Keratinocyte (primary cell): ENCODE measurements at regions not wholly inside any gene's neighbourhood (a gene's known extent, or its start where the extent isn't known, plus 50 kb on each side); places are given as distances from the start of the nearest gene placed in this dataset.

Experiments used
- DNase-seq: peaks from one replicate; pipeline ENCODE4 v3.0.0-alpha.2; 2011; ENCODE audit warnings: low read depth, missing footprints, low spot score
- FAIRE-seq: peaks from 2 replicates; lab custom pipeline; 2011; peaks lifted over from hg19 to GRCh38; lab: Jason Lieb, UNC
- H2AFZ ChIP-seq: 2 replicates; pipeline ENCODE4 v1.6.0; 2012; ENCODE audit warnings: low read length, control low read depth, inconsistent platforms; ENCODE audit not compliant: control insufficient read depth
- H3K27ac ChIP-seq: 2 replicates; pipeline ENCODE4 v1.5.1; 2011; ENCODE audit warnings: low read length; ENCODE audit not compliant: control insufficient read depth, insufficient read depth
- H3K27me3 ChIP-seq: 3 replicates; pipeline ENCODE4 v1.6.0; 2011; ENCODE audit warnings: low read length; ENCODE audit not compliant: control insufficient read depth, insufficient read depth; ENCODE audit errors: extremely low read depth
- H3K36me3 ChIP-seq, 2 experiments: 2 replicates in 1 of 2; 3 replicates in 1 of 2; pipeline ENCODE4 v1.5.1; 2011; ENCODE audit warnings: low read length in 2 of 2, mild to moderate bottlenecking in 1 of 2; ENCODE audit not compliant: control insufficient read depth in 2 of 2, insufficient read depth in 2 of 2; ENCODE audit errors: extremely low read depth in 1 of 2
- H3K4me1 ChIP-seq: 3 replicates; pipeline ENCODE4 v1.5.1; 2011; ENCODE audit warnings: low read length; ENCODE audit not compliant: control insufficient read depth, insufficient read depth; ENCODE audit errors: extremely low read depth
- H3K4me2 ChIP-seq: 3 replicates; pipeline ENCODE4 v1.6.0; 2011; ENCODE audit warnings: low read depth, low read length; ENCODE audit not compliant: control insufficient read depth, insufficient read depth; ENCODE audit errors: extremely low read depth
- H3K4me3 ChIP-seq, 3 experiments: fragments of 200-600 bp in 1 of 3; sonication (generic) in 1 of 3; 2 replicates in 2 of 3; 3 replicates in 1 of 3; pipeline ENCODE4 v1.5.1; 2011 to 2016; ENCODE audit warnings: low read length in 3 of 3, mild to moderate bottlenecking in 3 of 3, control low read depth in 2 of 3, inconsistent platforms in 1 of 3, low read depth in 1 of 3, mixed read lengths in 1 of 3, mixed run types in 1 of 3, moderate library complexity in 1 of 3; ENCODE audit not compliant: control insufficient read depth in 2 of 3, insufficient read depth in 2 of 3; ENCODE audit errors: extremely low read depth in 1 of 3
- H3K79me2 ChIP-seq: 2 replicates; pipeline ENCODE4 v1.6.0; 2012; ENCODE audit warnings: low read length; ENCODE audit not compliant: control insufficient read depth, insufficient read depth
- H3K9ac ChIP-seq: 3 replicates; pipeline ENCODE4 v1.6.0; 2011; ENCODE audit warnings: low read length; ENCODE audit not compliant: control insufficient read depth, insufficient read depth; ENCODE audit errors: extremely low read depth
- H3K9me1 ChIP-seq: 3 replicates; pipeline ENCODE4 v1.6.0; 2011; ENCODE audit warnings: low read length; ENCODE audit not compliant: control insufficient read depth, insufficient read depth; ENCODE audit errors: extremely low read depth
- H3K9me3 ChIP-seq: 2 replicates; pipeline ENCODE4 v1.5.1; 2012; ENCODE audit warnings: low read depth, low read length; ENCODE audit not compliant: control insufficient read depth
- H4K20me1 ChIP-seq: 3 replicates; pipeline ENCODE4 v1.6.0; 2011; ENCODE audit warnings: low read length; ENCODE audit not compliant: control insufficient read depth, insufficient read depth; ENCODE audit errors: extremely low read depth
- CTCF ChIP-seq, 3 experiments: IDR thresholded peaks in 1 of 3; conservative IDR thresholded peaks in 1 of 3; optimal IDR thresholded peaks in 1 of 3; 2 replicates in 2 of 3; 3 replicates in 1 of 3; pipeline versions ENCODE3 to v1.5.1; 2011; ENCODE audit warnings: low read length in 3 of 3, mild to moderate bottlenecking in 3 of 3, moderate library complexity in 2 of 3, control low read depth in 1 of 3, inconsistent platforms in 1 of 3; ENCODE audit not compliant: insufficient read depth in 2 of 3; ENCODE audit errors: extremely low read depth in 1 of 3
- EZH2 ChIP-seq: IDR thresholded peaks from one replicate; pipeline ENCODE4 v1.6.1; 2012; ENCODE audit warnings: inconsistent platforms, mild to moderate bottlenecking, low read length, moderate library complexity
- dilution Hi-C: fragments of 300-500 bp; cut with MboI; formaldehyde crosslinking; loops from one replicate; pipeline ENCODE4 v1.7.0; 2020; ENCODE audit warnings: low sequenced_read_pairs; ENCODE audit not compliant: extremely low pct_ligation_motif_present

- Histone ChIP-seq H3K4me2 (no peak overlapping the region), H3K9me1 (no peaks in the 10 kb centered on the region), H3K27me3 (peaks cover 7% of the 10 kb centered on the region), H4K20me1 (no peaks in the 10 kb centered on the region), H3K4me3 (no peak overlapping the region), H3K36me3 (no peaks in the 10 kb centered on the region), H3K4me1 (peaks cover 6% of the 10 kb centered on the region), H3K9me3 (no peaks in the 10 kb centered on the region), H3K9ac (no peak overlapping the region), H3K27ac (no peak overlapping the region), H3K79me2 (no peaks in the 10 kb centered on the region), H2AFZ (no peak overlapping the region)
- dilution Hi-C loops = no loop called here
- TF ChIP-seq EZH2 (no peak), CTCF (optimal IDR thresholded peaks at IDR 0.05 in 1 of 3, IDR thresholded peaks at IDR 0.05 in 1 of 3, conservative IDR thresholded peaks at IDR 0.05 in 1 of 3; ENCODE audit: extremely low read depth in 1 of 3, insufficient read depth in 2 of 3, low read length in 3 of 3) (no peak)
- FAIRE-seq (no peak), DNase-seq (no peak)
Observed at GRCh38 chr12:3973269-3973884, 100.2 kb upstream of the PARP11 start.

GRCh38 chr12:3972576-3972975, 99.4 kb upstream of the PARP11 start:
- H3K4me2 ChIP-seq = no peak overlapping the region
- peaks cover 7% of the 10 kb centered on the region for H3K27me3 ChIP-seq
- DNase-seq (no peak), FAIRE-seq (no peak)
- no peaks in the 10 kb centered on the region for H3K9me3 ChIP-seq
- no peaks in the 10 kb centered on the region for H3K36me3 ChIP-seq
- no peak overlapping the region for H3K27ac ChIP-seq
- TF ChIP-seq EZH2 (no peak), CTCF (optimal IDR thresholded peaks at IDR 0.05 in 1 of 3, IDR thresholded peaks at IDR 0.05 in 1 of 3, conservative IDR thresholded peaks at IDR 0.05 in 1 of 3; ENCODE audit: extremely low read depth in 1 of 3, insufficient read depth in 2 of 3, low read length in 3 of 3) (no peak)
- no peak overlapping the region for H3K4me3 ChIP-seq
- no peaks in the 10 kb centered on the region for H3K79me2 ChIP-seq
- peaks cover 6% of the 10 kb centered on the region for H3K4me1 ChIP-seq
- no peak overlapping the region for H3K9ac ChIP-seq
- dilution Hi-C loops = no loop called here
- H3K9me1 ChIP-seq = no peaks in the 10 kb centered on the region
- H4K20me1 ChIP-seq = no peaks in the 10 kb centered on the region
- no peak overlapping the region for H2AFZ ChIP-seq
